ENCODE measurements at regions not wholly inside any gene's neighbourhood (a gene's known extent, or its start where the extent isn't known, plus 50 kb on each side); places are given as distances from the start of the nearest gene placed in this dataset.

DNA sequence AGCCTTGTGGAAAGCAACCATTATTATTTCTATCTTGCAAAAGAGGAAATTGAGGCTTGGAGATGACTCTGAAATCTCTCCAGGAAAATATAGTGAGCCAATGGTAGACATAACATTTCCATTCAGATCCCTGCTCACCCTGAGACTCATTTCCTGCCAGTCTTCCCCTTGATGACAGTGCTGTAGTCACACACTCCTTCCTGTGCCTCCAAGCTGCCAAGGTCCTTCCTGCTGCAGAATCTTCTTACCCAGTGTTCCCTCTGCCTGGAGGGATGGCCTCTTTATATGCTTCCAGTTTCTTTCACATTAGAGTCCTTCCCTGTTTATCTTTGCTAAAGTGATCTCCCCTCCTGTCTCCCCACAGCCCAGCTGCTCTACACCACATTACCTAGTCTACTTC is 648.1 kb downstream of the TOX3 start:
- TF ChIP-seq, protein P1, sequence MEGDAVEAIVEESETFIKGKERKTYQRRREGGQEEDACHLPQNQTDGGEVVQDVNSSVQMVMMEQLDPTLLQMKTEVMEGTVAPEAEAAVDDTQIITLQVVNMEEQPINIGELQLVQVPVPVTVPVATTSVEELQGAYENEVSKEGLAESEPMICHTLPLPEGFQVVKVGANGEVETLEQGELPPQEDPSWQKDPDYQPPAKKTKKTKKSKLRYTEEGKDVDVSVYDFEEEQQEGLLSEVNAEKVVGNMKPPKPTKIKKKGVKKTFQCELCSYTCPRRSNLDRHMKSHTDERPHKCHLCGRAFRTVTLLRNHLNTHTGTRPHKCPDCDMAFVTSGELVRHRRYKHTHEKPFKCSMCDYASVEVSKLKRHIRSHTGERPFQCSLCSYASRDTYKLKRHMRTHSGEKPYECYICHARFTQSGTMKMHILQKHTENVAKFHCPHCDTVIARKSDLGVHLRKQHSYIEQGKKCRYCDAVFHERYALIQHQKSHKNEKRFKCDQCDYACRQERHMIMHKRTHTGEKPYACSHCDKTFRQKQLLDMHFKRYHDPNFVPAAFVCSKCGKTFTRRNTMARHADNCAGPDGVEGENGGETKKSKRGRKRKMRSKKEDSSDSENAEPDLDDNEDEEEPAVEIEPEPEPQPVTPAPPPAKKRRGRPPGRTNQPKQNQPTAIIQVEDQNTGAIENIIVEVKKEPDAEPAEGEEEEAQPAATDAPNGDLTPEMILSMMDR (IDR thresholded peaks at IDR 0.05; ENCODE audit: low read length, missing control alignments): no peak
- peak; percentile 33 for DNase-seq (ENCODE audit: low read depth)
- H3K4me3 ChIP-seq (replicated peaks; ENCODE audit: low read depth, low read length): no peak overlapping the region

DNA sequence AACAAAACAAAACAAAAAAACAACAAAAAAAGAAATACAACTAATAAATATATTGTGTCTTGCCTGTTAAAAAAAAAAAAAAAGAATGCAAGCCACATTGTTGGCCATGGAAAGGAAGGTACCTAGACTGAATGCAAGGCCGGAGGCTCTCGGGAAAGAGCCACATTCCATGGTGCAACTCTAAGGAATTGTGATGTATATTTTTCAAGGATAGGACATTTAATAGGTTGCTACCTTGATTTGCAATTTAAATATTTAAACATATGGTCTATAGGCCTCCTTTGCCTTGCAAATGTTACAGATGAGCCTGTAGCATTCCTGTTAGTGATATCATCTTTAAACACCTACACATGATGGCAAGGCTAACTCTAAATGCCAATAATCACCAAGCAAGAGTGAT is 650.9 kb downstream of the TOX3 start:
- no peak overlapping the region for H3K4me3 ChIP-seq (replicated peaks; ENCODE audit: low read depth, low read length)
- no peak for DNase-seq (ENCODE audit: low read depth)
- TF ChIP-seq, protein P1 (IDR thresholded peaks at IDR 0.05; ENCODE audit: low read length, missing control alignments): no peak

DNA sequence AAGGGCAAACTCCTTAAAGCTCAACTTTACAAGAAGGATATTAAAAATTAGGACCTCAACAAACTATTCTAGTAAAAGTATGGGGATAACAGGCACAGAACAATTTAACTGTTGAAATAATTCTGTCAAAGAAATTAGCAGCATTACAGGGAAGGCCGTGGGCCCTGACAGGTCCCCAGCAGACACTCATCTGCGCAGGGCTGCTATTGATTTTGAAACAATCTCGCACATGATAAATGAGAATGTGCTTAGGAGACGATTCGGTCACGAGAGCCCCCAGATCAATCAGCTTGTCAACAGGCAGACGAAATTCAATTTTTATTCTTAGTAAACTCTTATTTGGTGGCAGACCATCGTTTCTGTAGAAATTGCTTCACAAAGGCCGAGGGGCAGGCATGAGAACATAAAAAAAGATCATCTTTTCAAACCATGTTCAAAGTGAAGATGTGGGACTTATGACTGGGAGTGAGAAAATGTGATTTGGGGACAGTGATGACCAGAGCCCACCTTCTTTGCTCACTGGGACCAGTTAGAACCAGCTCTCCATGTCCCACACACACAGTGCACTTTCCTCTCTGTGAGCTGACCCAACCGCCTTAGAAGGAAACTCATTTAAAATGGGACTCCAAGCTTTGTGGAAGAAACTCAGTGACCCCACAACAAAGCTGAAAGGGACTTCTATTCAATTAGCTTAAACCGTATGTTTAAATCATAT is 654.5 kb downstream of the TOX3 start:
- TF ChIP-seq, protein P1 (IDR thresholded peaks at IDR 0.05; ENCODE audit: low read length, missing control alignments): no peak
- H3K4me3 ChIP-seq (replicated peaks; ENCODE audit: low read depth, low read length): no peak overlapping the region
- no peak for DNase-seq (ENCODE audit: low read depth)

DNA sequence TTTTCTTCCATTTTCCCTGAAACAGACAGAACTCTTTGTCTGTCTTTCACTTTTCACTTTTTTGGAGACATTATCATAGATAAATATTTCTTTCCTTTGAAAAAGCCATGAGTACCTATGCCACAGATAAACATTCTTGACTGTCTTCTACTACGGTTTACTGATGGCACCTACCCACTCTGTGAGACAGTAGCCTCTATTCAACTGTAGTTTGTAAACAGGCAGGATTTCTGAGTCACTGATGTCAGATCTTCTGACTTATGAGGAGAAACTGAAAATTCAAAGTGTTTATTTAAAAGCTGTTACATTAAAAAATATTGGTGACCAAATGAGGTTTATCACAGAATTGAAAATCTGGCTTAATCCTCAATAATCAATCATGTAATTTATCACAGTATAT is 658.4 kb downstream of the TOX3 start:
- TF ChIP-seq, protein P1 (IDR thresholded peaks at IDR 0.05; ENCODE audit: low read length, missing control alignments): no peak
- DNase-seq (ENCODE audit: low read depth): no peak
- H3K4me3 ChIP-seq (replicated peaks; ENCODE audit: low read depth, low read length): no peak overlapping the region

DNA sequence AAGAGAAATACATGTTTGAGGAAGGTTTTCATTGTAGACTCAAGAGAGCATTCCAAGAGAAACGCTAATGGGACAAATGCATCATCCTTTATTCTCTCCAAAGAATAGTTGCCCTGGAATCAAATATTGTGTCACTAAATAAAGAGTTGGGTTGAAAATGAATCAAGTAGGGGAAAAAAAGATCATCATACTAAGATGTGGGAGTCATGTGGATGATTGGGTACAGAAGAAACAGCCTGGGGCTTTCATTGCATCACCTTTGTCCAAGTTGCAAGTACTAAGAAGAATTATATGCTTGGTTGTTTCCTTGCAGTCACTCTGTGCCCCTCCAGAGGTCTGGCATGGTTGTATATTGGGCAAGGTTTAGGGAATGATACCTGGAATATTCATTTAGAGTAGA is 658.9 kb downstream of the TOX3 start:
- TF ChIP-seq, protein P1 (IDR thresholded peaks at IDR 0.05; ENCODE audit: low read length, missing control alignments): no peak
- no peak for DNase-seq (ENCODE audit: low read depth)
- H3K4me3 ChIP-seq (replicated peaks; ENCODE audit: low read depth, low read length): no peak overlapping the region

DNA sequence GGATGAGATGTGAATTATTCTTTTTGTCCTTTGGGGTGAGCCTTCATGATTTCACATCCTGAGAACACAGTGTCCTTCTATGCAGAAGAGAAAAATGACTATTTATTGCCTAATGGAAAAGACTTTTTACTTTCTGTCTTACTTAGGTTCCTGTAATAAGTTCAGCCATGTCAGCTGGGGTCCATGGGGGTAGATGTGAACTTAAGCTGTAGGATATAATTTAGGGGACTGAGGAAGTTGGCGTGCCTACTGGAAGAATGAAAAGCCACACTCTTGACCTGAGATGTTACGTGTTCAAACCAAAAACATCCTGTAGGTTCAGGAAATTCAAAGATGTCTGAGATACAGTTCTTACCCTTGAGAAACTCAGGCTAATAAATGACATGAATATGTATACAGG is 660.5 kb downstream of the TOX3 start:
- TF ChIP-seq, protein P1 (IDR thresholded peaks at IDR 0.05; ENCODE audit: low read length, missing control alignments): no peak
- H3K4me3 ChIP-seq (replicated peaks; ENCODE audit: low read depth, low read length): no peak overlapping the region
- no peak for DNase-seq (ENCODE audit: low read depth)

DNA sequence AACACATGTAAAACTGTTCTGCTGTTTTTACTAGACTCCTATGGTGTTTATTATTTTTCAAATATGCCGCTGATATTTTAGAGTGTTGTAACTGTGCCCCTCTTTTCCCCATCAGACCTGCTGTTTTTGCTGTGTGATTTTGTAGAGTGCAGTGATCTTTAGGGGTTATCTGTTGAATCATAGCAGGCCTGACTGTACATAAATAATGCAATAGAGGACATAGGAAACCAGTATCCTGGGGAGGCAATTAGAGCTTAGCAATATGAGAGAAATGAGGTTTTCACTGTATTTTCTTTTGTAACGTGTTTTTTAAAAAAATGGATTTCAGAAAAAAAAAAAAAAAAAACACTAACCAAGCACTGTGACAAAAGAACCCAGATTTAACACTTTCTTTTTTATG is 662.2 kb downstream of the TOX3 start:
- TF ChIP-seq, protein P1 (IDR thresholded peaks at IDR 0.05; ENCODE audit: low read length, missing control alignments): no peak
- DNase-seq (ENCODE audit: low read depth): no peak
- H3K4me3 ChIP-seq (replicated peaks; ENCODE audit: low read depth, low read length): no peak overlapping the region

Data from fibroblast of pulmonary artery (primary cell).